Colonic mucosa (tissue), 4 donors: ENCODE measurements at regions not wholly inside any gene's neighbourhood (a gene's known extent, or its start where the extent isn't known, plus 50 kb on each side); places are given as distances from the start of the nearest gene placed in this dataset.

Experiments
- DNase-seq: peaks from one replicate; pipeline ENCODE4 v3.0.0-alpha.2; 2020
- H3K27ac ChIP-seq: fragments of 200-600 bp; one replicate; pipeline ENCODE4 v1.8.0; 2021
- H3K27me3 ChIP-seq: fragments of 200-600 bp; one replicate; pipeline ENCODE4 v1.8.0; 2021
- H3K36me3 ChIP-seq: fragments of 200-600 bp; one replicate; pipeline ENCODE4 v1.8.0; 2021
- H3K4me1 ChIP-seq: fragments of 200-600 bp; one replicate; pipeline ENCODE4 v1.8.0; 2021; ENCODE audit warnings: mild to moderate bottlenecking
- H3K4me3 ChIP-seq: fragments of 200-600 bp; one replicate; pipeline ENCODE4 v1.8.0; 2021
- H3K9ac ChIP-seq, 2 donors: one replicate each; pipeline ENCODE4 v1.7.0; 2013; ENCODE audit warnings: control low read depth in 2 of 2, low read depth in 2 of 2, low read length in 2 of 2
- H3K9me3 ChIP-seq: fragments of 200-600 bp; one replicate; pipeline ENCODE4 v1.8.0; 2021
- intact Hi-C: fragments of 100-400 bp; cut with DNase I; formaldehyde crosslinking; loops from one replicate; pipeline ENCODE4 v1.14.1; 2022
- TF ChIP-seq, protein P1 (sequence below): fragments of 200-600 bp; IDR thresholded peaks from one replicate; pipeline ENCODE4 v1.8.0; 2022; ENCODE audit warnings: antibody characterized with exemption, mild to moderate bottlenecking
- donor health status: healthy.
- donor health status: DM: no; HTN: no; CAD: no.
- donor health status: DM: no; HTN: no; CAD: no.

DNA sequence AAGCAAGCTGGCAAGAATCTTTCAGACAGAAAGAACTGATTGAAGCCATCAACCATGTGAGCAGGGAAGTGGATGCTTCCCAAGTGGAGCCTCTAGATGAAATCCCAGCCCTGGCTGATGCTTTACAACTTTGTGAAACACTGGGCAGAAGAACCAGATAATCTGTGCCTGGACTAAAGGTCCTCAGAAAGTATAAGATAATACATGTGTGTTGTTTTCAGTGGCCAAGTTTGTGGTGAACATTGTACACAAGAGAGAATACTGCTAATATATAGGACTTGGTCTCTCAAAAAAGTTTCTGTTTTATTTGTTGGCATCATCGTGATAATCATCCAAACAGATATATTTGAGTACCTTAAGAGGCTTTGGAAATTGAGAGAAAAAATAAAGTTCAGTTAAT lies 1367.8 kb upstream of the IGFBP7 start:
- Histone ChIP-seq H3K4me3 (no peak overlapping the region), H3K27ac (no peak overlapping the region), H3K9ac (no peak overlapping the region), H3K36me3 (no peaks in the 10 kb centered on the region), H3K4me1 (no peaks in the 10 kb centered on the region), H3K9me3 (no peaks in the 10 kb centered on the region), H3K27me3 (no peaks in the 10 kb centered on the region)
- DNase-seq = no peak
- TF ChIP-seq, protein P1, sequence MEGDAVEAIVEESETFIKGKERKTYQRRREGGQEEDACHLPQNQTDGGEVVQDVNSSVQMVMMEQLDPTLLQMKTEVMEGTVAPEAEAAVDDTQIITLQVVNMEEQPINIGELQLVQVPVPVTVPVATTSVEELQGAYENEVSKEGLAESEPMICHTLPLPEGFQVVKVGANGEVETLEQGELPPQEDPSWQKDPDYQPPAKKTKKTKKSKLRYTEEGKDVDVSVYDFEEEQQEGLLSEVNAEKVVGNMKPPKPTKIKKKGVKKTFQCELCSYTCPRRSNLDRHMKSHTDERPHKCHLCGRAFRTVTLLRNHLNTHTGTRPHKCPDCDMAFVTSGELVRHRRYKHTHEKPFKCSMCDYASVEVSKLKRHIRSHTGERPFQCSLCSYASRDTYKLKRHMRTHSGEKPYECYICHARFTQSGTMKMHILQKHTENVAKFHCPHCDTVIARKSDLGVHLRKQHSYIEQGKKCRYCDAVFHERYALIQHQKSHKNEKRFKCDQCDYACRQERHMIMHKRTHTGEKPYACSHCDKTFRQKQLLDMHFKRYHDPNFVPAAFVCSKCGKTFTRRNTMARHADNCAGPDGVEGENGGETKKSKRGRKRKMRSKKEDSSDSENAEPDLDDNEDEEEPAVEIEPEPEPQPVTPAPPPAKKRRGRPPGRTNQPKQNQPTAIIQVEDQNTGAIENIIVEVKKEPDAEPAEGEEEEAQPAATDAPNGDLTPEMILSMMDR = no peak
- intact Hi-C loops = no loop called here

DNA sequence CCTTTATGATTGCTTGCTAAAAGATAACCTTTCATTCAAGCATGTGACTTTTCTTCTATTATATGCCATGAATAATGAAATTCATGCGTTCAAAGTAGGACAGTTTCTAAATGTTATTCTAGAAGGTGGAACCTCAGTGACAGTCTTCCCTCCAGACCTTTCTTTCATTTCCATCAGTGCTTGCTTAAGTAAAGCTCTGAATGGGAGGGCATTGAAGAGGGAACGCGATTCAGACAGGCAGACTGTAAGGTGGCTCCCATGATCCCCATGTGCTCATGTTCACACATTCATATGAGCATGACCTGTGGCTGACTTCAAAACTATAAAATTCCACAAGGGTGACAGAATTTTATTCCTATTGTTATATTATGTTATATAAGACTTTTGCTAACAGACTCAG lies 1367.3 kb upstream of the IGFBP7 start:
- H3K4me3 ChIP-seq = no peak overlapping the region
- H3K9ac ChIP-seq = no peak overlapping the region
- H3K36me3 ChIP-seq = no peaks in the 10 kb centered on the region
- H3K4me1 ChIP-seq = no peaks in the 10 kb centered on the region
- no peak overlapping the region for H3K27ac ChIP-seq
- TF ChIP-seq, protein P1 = no peak
- DNase-seq = no peak
- intact Hi-C loops = no loop called here
- H3K27me3 ChIP-seq = no peaks in the 10 kb centered on the region
- no peaks in the 10 kb centered on the region for H3K9me3 ChIP-seq

DNA sequence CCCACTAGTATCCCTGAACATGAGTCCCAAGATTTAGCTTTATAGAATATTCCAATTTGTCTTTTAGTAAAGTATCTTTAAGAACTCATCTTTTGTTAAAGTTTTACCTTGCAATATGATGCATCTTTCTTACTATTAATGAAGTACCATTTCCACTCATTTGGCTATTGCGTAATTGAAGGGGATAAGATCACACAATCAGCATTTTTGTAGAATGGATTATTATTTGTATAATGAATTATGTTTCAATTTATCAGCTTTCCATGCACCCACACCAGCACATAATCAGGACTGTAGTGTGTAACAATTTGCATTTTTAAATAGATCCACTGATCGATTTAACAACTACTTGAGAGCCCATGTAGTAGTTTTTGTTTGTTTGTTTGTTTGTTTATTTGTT lies 1364.9 kb upstream of the IGFBP7 start:
- Histone ChIP-seq H3K9ac (no peak overlapping the region), H3K36me3 (no peaks in the 10 kb centered on the region), H3K4me3 (no peak overlapping the region), H3K27ac (no peak overlapping the region), H3K27me3 (no peaks in the 10 kb centered on the region), H3K9me3 (no peaks in the 10 kb centered on the region), H3K4me1 (no peaks in the 10 kb centered on the region)
- intact Hi-C loops = no loop called here
- DNase-seq = no peak
- TF ChIP-seq, protein P1 = no peak

DNA sequence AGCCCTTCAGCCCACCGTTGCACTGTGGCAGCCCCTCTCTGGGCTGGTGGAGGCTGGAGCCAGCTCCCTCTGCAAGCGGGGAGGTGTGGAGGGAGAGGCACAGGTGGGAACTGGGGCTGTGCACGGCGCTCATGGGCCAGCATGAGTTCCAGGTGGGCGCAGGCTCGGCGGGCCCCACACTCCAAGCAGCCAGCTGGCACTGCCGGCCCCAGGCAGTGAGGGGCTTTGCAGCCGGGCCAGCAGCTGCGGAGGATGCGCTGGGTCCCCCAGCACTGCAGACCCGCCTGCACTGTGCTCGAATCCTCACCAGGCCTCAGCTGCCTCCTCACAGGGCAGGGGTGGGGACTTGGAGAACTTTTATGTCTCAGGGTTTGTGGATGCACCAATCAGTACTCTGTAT lies 1354.8 kb upstream of the IGFBP7 start:
- TF ChIP-seq, protein P1 = no peak

DNA sequence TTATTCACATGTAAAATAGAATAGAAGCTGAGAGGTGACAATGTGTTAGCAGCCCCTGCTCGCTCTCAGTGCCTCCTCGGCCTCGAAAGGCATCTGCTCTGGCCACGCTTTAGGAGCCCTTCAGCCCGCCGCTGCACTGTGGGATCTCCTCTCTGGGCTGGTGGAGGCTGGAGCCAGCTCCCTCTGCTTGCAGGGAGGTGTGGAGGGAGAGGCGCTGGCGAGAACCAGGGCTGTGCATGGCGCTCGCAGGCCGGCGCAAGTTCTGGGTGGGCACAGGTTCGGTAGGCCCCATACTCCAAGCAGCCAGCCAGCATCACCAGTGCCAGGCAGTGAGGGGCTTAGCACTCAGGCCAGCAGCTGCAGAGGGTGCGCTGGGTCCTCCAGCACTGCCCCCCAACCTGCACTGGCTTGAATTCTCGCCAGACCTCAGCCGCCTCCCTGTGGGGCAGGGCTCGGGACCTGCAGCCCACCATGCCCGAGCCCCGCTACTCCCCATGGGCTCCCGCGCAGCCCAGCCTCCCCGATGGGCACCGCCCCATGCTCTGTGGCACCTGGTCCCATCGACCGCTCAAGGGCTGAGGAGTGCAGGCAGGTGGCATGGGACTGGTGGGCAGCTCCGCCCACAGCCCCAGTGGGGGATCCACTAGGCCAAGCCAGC lies 1346.7 kb upstream of the IGFBP7 start:
- H3K9ac ChIP-seq = no peak overlapping the region
- H3K4me3 ChIP-seq = no peak overlapping the region
- TF ChIP-seq, protein P1 = no peak
- H3K9me3 ChIP-seq = no peaks in the 10 kb centered on the region
- H3K4me1 ChIP-seq = no peaks in the 10 kb centered on the region
- no peak overlapping the region for H3K27ac ChIP-seq
- no peak for DNase-seq
- no peaks in the 10 kb centered on the region for H3K36me3 ChIP-seq
- intact Hi-C loops = no loop called here
- H3K27me3 ChIP-seq = no peaks in the 10 kb centered on the region

More for the DNA sequence above, 1354.8 kb upstream of the IGFBP7 start:
- H3K4me1 ChIP-seq = no peaks in the 10 kb centered on the region
- no peaks in the 10 kb centered on the region for H3K36me3 ChIP-seq
- H3K9ac ChIP-seq = no peak overlapping the region
- H3K27me3 ChIP-seq = no peaks in the 10 kb centered on the region
- intact Hi-C loops = no loop called here
- H3K27ac ChIP-seq = no peak overlapping the region
- no peaks in the 10 kb centered on the region for H3K9me3 ChIP-seq
- H3K4me3 ChIP-seq = no peak overlapping the region
- no peak for DNase-seq
